Naive thymus-derived CD4-positive, alpha-beta T cell (primary cell): ENCODE measurements at regions not wholly inside any gene's neighbourhood (a gene's known extent, or its start where the extent isn't known, plus 50 kb on each side); places are given as distances from the start of the nearest gene placed in this dataset.

ENCODE experiments used
- ATAC-seq: fragments of 150-1000 bp; cut with Tn5 transposase; 2 replicates; pipeline ENCODE4 v1.10.0; 2021; ENCODE audit warnings: mild to moderate bottlenecking, moderate library complexity
- CTCF ChIA-PET: fragments of 350-600 bp; sonication (Branson Sonifier 250); formaldehyde crosslinking; loops from one replicate; lab custom pipeline; 2021; ENCODE audit warnings: antibody characterized with exemption; lab: Charles Lee
- POLR2A ChIA-PET: fragments of 350-600 bp; sonication (Branson Sonifier 250); formaldehyde crosslinking; loops from one replicate; lab custom pipeline; 2021; ENCODE audit warnings: antibody characterized with exemption, inconsistent platforms; lab: Charles Lee
- DNase-seq, 9 donors: peaks; one replicate each; pipeline versions ENCODE4 v3.0.0 to v3.0.0-alpha.2; 2020 to 2022; ENCODE audit warnings: mixed read lengths in 1 of 9
- H3K27ac ChIP-seq: one replicate; pipeline ENCODE4 v1.7.0; 2013; ENCODE audit warnings: mild to moderate bottlenecking, low read depth, low read length, moderate library complexity
- H3K27me3 ChIP-seq, 2 donors: one replicate each; pipeline ENCODE4 v1.7.0; 2013; ENCODE audit warnings: low read length in 2 of 2, mild to moderate bottlenecking in 2 of 2, moderate library complexity in 2 of 2; ENCODE audit not compliant: control insufficient read depth in 2 of 2, insufficient read depth in 2 of 2
- H3K36me3 ChIP-seq, 3 experiments: 1 replicate in 2 of 3; 2 replicates in 1 of 3; pipeline ENCODE4 v1.7.0; 2013; ENCODE audit warnings: low read length in 3 of 3, mild to moderate bottlenecking in 3 of 3, moderate library complexity in 1 of 3; ENCODE audit not compliant: insufficient read depth in 3 of 3, control insufficient read depth in 2 of 3
- H3K4me1 ChIP-seq, 2 donors: one replicate each; pipeline ENCODE4 v1.7.0; 2013; ENCODE audit warnings: low read length in 2 of 2, mild to moderate bottlenecking in 2 of 2, moderate library complexity in 1 of 2; ENCODE audit not compliant: control insufficient read depth in 2 of 2, insufficient read depth in 2 of 2
- H3K4me3 ChIP-seq: 2 replicates; pipeline ENCODE4 v1.7.0; 2013; ENCODE audit warnings: mild to moderate bottlenecking, low read length
- H3K9me3 ChIP-seq, 3 experiments: 1 replicate in 2 of 3; 2 replicates in 1 of 3; pipeline ENCODE4 v1.7.0; 2013; ENCODE audit warnings: low read length in 3 of 3; ENCODE audit not compliant: control insufficient read depth in 2 of 3
- H3K27ac Mint-ChIP-seq, 9 donors: one replicate each; pipeline ENCODE4 v1.8.0; 2020 to 2022; ENCODE audit warnings: mixed read lengths in 9 of 9, mild to moderate bottlenecking in 8 of 9, moderate library complexity in 5 of 9, inconsistent platforms in 2 of 9
- H3K27me3 Mint-ChIP-seq, 5 donors: one replicate each; pipeline ENCODE4 v1.8.0; 2021 to 2022; ENCODE audit warnings: mixed read lengths in 5 of 5, mild to moderate bottlenecking in 1 of 5
- H3K36me3 Mint-ChIP-seq, 5 donors: one replicate each; pipeline ENCODE4 v1.8.0; 2020 to 2022; ENCODE audit warnings: mixed read lengths in 5 of 5, mild to moderate bottlenecking in 3 of 5, inconsistent platforms in 1 of 5
- H3K4me1 Mint-ChIP-seq, 7 donors: one replicate each; pipeline ENCODE4 v1.8.0; 2020 to 2022; ENCODE audit warnings: mixed read lengths in 7 of 7, mild to moderate bottlenecking in 3 of 7, inconsistent platforms in 1 of 7
- H3K4me3 Mint-ChIP-seq, 10 donors: one replicate each; pipeline ENCODE4 v1.8.0; 2020 to 2022; ENCODE audit warnings: mild to moderate bottlenecking in 10 of 10, mixed read lengths in 10 of 10, moderate library complexity in 6 of 10, inconsistent platforms in 2 of 10
- H3K9me3 Mint-ChIP-seq, 11 donors: one replicate each; pipeline ENCODE4 v1.8.0; 2020 to 2022; ENCODE audit warnings: mixed read lengths in 11 of 11, mild to moderate bottlenecking in 4 of 11, inconsistent platforms in 1 of 11, moderate library complexity in 1 of 11
- intact Hi-C, 2 donors: fragments of 100-400 bp; cut with micrococcal nuclease; formaldehyde crosslinking; loops; one replicate each; pipeline ENCODE4 v1.15.1; 2023

- H3K27ac ChIP-seq = no peak overlapping the region
- Mint-ChIP-seq H3K36me3 (peaks cover 0 to 6% (median 0%) of the 10 kb centered on the region in 5 donors), H3K27ac (no peak overlapping the region), H3K27me3 (no peaks in the 10 kb centered on the region), H3K4me1 (peaks cover 0 to 5% (median 0%) of the 10 kb centered on the region in 7 donors), H3K4me3 (no peak overlapping the region), H3K9me3 (peaks cover 0 to 2% (median 0%) of the 10 kb centered on the region in 11 donors)
- H3K36me3 ChIP-seq = no peaks in the 10 kb centered on the region
- CTCF ChIA-PET = no interaction called here
- intact Hi-C loops = no loop called here
- ATAC-seq (no peak), DNase-seq (no peak)
- H3K4me1 ChIP-seq = no peaks in the 10 kb centered on the region
- no peaks in the 10 kb centered on the region for H3K27me3 ChIP-seq
- POLR2A ChIA-PET = no interaction called here
- no peak overlapping the region for H3K4me3 ChIP-seq
- H3K9me3 ChIP-seq = no peaks in the 10 kb centered on the region
Observed at GRCh38 chrX:39842281-39842973, 255.3 kb downstream of the BCOR start.

GRCh38 chrX:39843318-39843717 lies 254.4 kb downstream of the BCOR start:
- no peaks in the 10 kb centered on the region for H3K36me3 ChIP-seq
- POLR2A ChIA-PET = no interaction called here

GRCh38 chrX:39845233-39845632 lies 252.5 kb downstream of the BCOR start:
- Mint-ChIP-seq H3K27ac (no peak overlapping the region), H3K27me3 (no peaks in the 10 kb centered on the region), H3K4me3 (no peak overlapping the region), H3K4me1 (peaks cover 0 to 10% (median 4%) of the 10 kb centered on the region in 7 donors), H3K9me3 (peaks cover 0 to 2% (median 0%) of the 10 kb centered on the region in 11 donors), H3K36me3 (peaks cover 0 to 14% (median 0%) of the 10 kb centered on the region in 5 donors)
- H3K27ac ChIP-seq = no peak overlapping the region
- no peaks in the 10 kb centered on the region for H3K9me3 ChIP-seq
- no peak overlapping the region for H3K4me3 ChIP-seq
- ATAC-seq (no peak), DNase-seq (no peak)
- ChIA-PET CTCF (no interaction called here), POLR2A (no interaction called here)
- H3K36me3 ChIP-seq = no peaks in the 10 kb centered on the region
- no peaks in the 10 kb centered on the region for H3K27me3 ChIP-seq
- intact Hi-C loops = no loop called here
- no peaks in the 10 kb centered on the region for H3K4me1 ChIP-seq

More at GRCh38 chrX:39843318-39843717, 254.4 kb downstream of the BCOR start:
- Mint-ChIP-seq H3K4me1 (peaks cover 0 to 5% (median 0%) of the 10 kb centered on the region in 7 donors), H3K27me3 (no peaks in the 10 kb centered on the region), H3K4me3 (no peak overlapping the region), H3K27ac (no peak overlapping the region), H3K9me3 (peaks cover 0 to 2% (median 0%) of the 10 kb centered on the region in 11 donors), H3K36me3 (peaks cover 0 to 9% (median 0%) of the 10 kb centered on the region in 5 donors)
- no peak for DNase-seq
- no peaks in the 10 kb centered on the region for H3K27me3 ChIP-seq
- H3K9me3 ChIP-seq = no peaks in the 10 kb centered on the region
- no peak overlapping the region for H3K27ac ChIP-seq
- intact Hi-C loops = no loop called here
- H3K4me3 ChIP-seq = no peak overlapping the region
- CTCF ChIA-PET = no interaction called here
- no peaks in the 10 kb centered on the region for H3K4me1 ChIP-seq
- no peak for ATAC-seq

- H3K4me3 ChIP-seq = no peak overlapping the region
- ChIA-PET CTCF (no interaction called here), POLR2A (interaction anchor here (1.0 kb wide), 1 partner anchor 9 kb away, joined by 3 read pairs; no protein-coding TSS in a partner anchor)
- peaks cover 0 to 21% (median 0%) of the 10 kb centered on the region in 5 donors for H3K36me3 Mint-ChIP-seq
- DNase-seq (no peak), ATAC-seq (no peak)
- no peaks in the 10 kb centered on the region for H3K9me3 ChIP-seq
- no peak overlapping the region for H3K27ac ChIP-seq
- peaks cover 0 to 2% (median 0%) of the 10 kb centered on the region in 11 donors for H3K9me3 Mint-ChIP-seq
- no peaks in the 10 kb centered on the region for H3K27me3 ChIP-seq
- no peaks in the 10 kb centered on the region for H3K27me3 Mint-ChIP-seq
- H3K4me3 Mint-ChIP-seq = no peak overlapping the region
- H3K36me3 ChIP-seq = no peaks in the 10 kb centered on the region
- H3K4me1 Mint-ChIP-seq = peaks cover under 1 to 23% (median 7%) of the 10 kb centered on the region in 7 donors
- intact Hi-C loops = no loop called here
- H3K4me1 ChIP-seq = no peaks in the 10 kb centered on the region
- no peak overlapping the region for H3K27ac Mint-ChIP-seq
Observed at GRCh38 chrX:39846460-39846859, 251.3 kb downstream of the BCOR start.

GRCh38 chrX:39848243-39848642 lies 249.5 kb downstream of the BCOR start:
- CTCF ChIA-PET = no interaction called here
- peaks cover 0 to 2% (median 0%) of the 10 kb centered on the region in 11 donors for H3K9me3 Mint-ChIP-seq
- Histone ChIP-seq H3K9me3 (no peaks in the 10 kb centered on the region), H3K27me3 (no peaks in the 10 kb centered on the region), H3K36me3 (no peaks in the 10 kb centered on the region), H3K27ac (no peak overlapping the region), H3K4me1 (peaks cover 2 to 3% of the 10 kb centered on the region in 2 donors), H3K4me3 (no peak overlapping the region)
- H3K27ac Mint-ChIP-seq = no peak overlapping the region
- H3K27me3 Mint-ChIP-seq = no peaks in the 10 kb centered on the region
- peaks cover 0 to 27% (median 0%) of the 10 kb centered on the region in 5 donors for H3K36me3 Mint-ChIP-seq
- ATAC-seq (no peak), DNase-seq (no peak)
- H3K4me3 Mint-ChIP-seq = no peak overlapping the region
- intact Hi-C loops = no loop called here
- peaks cover 7 to 34% (median 17%) of the 10 kb centered on the region in 7 donors for H3K4me1 Mint-ChIP-seq
- POLR2A ChIA-PET = no interaction called here

- ChIA-PET POLR2A (no interaction called here), CTCF (no interaction called here)
- intact Hi-C loops = no loop called here
- no peak overlapping the region for H3K27ac Mint-ChIP-seq
- Histone ChIP-seq H3K4me1 (peaks cover 8 to 9% of the 10 kb centered on the region in 2 donors), H3K4me3 (no peak overlapping the region), H3K36me3 (no peaks in the 10 kb centered on the region), H3K27ac (no peak overlapping the region), H3K9me3 (no peaks in the 10 kb centered on the region), H3K27me3 (no peaks in the 10 kb centered on the region)
- ATAC-seq (no peak), DNase-seq (no peak)
- H3K36me3 Mint-ChIP-seq = peaks cover 0 to 29% (median 0%) of the 10 kb centered on the region in 5 donors
- H3K27me3 Mint-ChIP-seq = no peaks in the 10 kb centered on the region
- H3K9me3 Mint-ChIP-seq = peaks cover 0 to 2% (median 0%) of the 10 kb centered on the region in 11 donors
- H3K4me3 Mint-ChIP-seq = no peak overlapping the region
- peaks cover 10 to 40% (median 21%) of the 10 kb centered on the region in 7 donors for H3K4me1 Mint-ChIP-seq
Observed at GRCh38 chrX:39848900-39849299, 248.9 kb downstream of the BCOR start.
